GM12892 (cell line): ENCODE measurements at regions not wholly inside any gene's neighbourhood (a gene's known extent, or its start where the extent isn't known, plus 50 kb on each side); places are given as distances from the start of the nearest gene placed in this dataset.

Experiments used
- DNase-seq: peaks from one replicate; pipeline ENCODE4 v3.0.0; 2011; ENCODE audit not compliant: insufficient read length
- FAIRE-seq: peaks from 2 replicates; lab custom pipeline; 2011; peaks lifted over from hg19 to GRCh38; lab: Jason Lieb, UNC
- POLR2A ChIP-seq: IDR thresholded peaks from 2 replicates; pipeline ENCODE4 v1.6.1; 2011; ENCODE audit warnings: low read depth, low read length, control low read depth
- POLR2AphosphoS5 ChIP-seq: IDR thresholded peaks from 2 replicates; pipeline ENCODE4 v1.6.1; 2011; ENCODE audit warnings: low read depth, low read length, control low read depth
- TAF1 ChIP-seq: IDR thresholded peaks from 2 replicates; pipeline ENCODE4 v1.6.1; 2011; ENCODE audit warnings: low read depth, mild to moderate bottlenecking, control low read depth, low read length, borderline replicate concordance

DNA sequence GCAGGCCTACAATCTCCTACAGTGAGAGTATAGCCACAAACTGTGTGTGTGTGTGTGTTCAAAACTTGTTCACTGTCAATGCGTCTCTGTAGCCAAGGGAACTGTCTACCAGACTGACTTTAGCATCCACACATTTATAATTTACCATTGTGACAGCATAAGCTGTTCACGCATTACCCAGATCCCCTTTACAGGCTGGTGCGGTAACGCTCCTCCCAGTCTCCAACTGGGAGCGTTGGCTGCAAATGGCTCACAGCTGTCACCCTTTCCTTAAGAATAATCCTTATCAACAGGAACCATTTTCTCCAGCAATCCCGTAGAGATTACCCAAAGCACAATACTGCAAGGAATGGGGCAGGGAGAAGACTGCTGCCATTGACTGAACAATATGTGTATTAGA is 199.5 kb downstream of the GPAM start:
- FAIRE-seq = no peak
- DNase-seq = no peak
- TF ChIP-seq POLR2AphosphoS5 = no peak
- no peak for TF ChIP-seq TAF1
- no peak for TF ChIP-seq POLR2A

- DNase-seq (no peak), FAIRE-seq (no peak)
- TF ChIP-seq TAF1 (no peak), POLR2AphosphoS5 (no peak), POLR2A (no peak)
These were observed 197.5 kb downstream of the GPAM start for GRCh38 chr10:111986079-111986478.

- DNase-seq = no peak
These were observed 194.9 kb downstream of the GPAM start for GRCh38 chr10:111988646-111989045.

GRCh38 chr10:111989136-111989911 is 194.2 kb downstream of the GPAM start:
- DNase-seq (no peak), FAIRE-seq (no peak)
- TF ChIP-seq POLR2AphosphoS5 (no peak), POLR2A (no peak), TAF1 (no peak)

More at GRCh38 chr10:111988646-111989045, 194.9 kb downstream of the GPAM start:
- TF ChIP-seq POLR2AphosphoS5 = no peak
- TF ChIP-seq TAF1 = no peak
- TF ChIP-seq POLR2A = no peak
- no peak for FAIRE-seq

DNA sequence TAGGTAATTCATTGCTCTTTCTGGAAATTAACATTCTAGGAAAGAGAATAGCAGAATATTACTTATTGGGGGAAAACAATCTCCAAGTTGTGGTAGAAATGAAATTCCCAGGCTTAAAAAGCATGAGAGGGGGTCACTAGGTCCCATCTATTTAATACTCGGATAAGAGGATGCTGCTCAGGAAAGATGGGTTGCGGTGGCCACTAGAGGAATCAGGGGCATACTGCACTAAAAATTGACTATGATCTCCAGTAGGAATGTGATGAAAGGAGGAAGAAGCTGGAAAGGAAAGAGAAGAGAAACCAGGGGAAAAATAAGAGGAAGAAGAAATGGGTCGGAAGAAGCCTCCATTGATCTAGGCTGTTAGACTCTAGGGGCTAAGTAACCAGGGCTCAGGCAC is 192.8 kb downstream of the GPAM start:
- no peak for FAIRE-seq
- TF ChIP-seq POLR2A (no peak), TAF1 (no peak), POLR2AphosphoS5 (no peak)
- no peak for DNase-seq

- DNase-seq = no peak
- no peak for TF ChIP-seq TAF1
- TF ChIP-seq POLR2A = no peak
- TF ChIP-seq POLR2AphosphoS5 = no peak
- no peak for FAIRE-seq
These were observed 190.2 kb downstream of the GPAM start for GRCh38 chr10:111993321-111993720.

DNA sequence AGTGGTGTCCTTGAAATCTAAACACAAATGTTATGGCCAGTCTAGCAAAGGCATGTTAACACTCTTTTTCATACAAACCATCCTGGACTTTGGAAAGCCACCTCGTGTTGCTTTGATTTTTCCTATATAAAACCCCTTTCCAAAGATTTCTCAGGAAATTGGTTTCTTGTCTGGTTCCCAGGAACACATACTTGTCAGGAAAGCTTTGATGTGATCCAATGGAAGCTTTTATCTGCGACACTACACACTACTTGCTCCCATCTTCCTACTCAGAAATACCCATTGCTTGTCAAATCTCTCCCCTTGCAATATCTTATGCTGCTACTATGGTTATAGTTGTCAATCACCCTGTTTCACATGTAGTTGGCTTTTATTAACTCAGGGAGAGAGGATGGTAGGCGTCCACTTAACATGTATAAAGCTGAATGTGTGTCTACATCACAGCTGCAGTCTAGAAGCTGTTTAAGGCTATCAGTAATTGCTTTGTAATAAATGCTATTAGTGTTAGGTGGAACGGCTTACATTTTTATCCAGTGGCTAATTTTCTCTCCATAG is 189.6 kb downstream of the GPAM start:
- DNase-seq (no peak), FAIRE-seq (no peak)
- no peak for TF ChIP-seq POLR2A
- TF ChIP-seq POLR2AphosphoS5 = no peak
- no peak for TF ChIP-seq TAF1

- DNase-seq (peak; percentile 6), FAIRE-seq (no peak)
- no peak for TF ChIP-seq POLR2AphosphoS5
- TF ChIP-seq POLR2A = no peak
- no peak for TF ChIP-seq TAF1
These were observed 187.5 kb downstream of the GPAM start for GRCh38 chr10:111996103-111996502.

- no peak for FAIRE-seq
- TF ChIP-seq TAF1 (no peak), POLR2A (no peak), POLR2AphosphoS5 (no peak)
- no peak for DNase-seq
These were observed 184.8 kb downstream of the GPAM start for GRCh38 chr10:111998728-111999127.

DNA sequence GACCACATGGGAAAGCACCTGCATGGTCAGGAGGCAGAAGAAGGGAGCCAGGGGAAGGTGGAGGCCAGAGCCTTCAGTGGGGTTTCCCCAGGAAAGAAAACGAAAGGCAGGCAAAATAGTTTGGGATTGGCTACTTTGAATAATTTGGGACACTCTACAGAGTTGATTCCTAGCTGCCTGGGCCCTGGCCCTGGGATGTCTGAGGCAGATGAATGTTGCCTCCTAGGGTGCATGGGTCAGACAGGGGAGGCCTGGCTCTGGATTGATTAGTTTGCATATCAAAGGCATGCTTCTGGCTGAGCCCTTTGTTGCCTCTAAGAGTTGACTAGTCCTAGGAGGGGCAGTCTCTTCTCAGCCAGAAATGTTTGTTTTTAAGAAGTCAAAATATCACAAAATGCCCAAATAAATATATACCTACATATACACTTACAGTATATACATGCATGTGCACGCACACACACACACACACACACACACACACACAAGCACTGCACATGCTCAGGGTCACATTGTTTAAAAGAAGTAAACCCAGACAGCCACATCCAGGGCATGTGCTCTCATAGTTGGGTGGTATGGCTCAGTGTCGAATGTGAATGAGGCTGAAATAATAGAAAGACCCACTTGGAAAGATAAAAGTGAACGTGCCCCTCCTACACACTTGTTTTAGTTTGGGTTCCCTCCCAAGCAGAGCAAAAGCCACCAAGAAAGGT is 184.2 kb downstream of the GPAM start:
- DNase-seq (no peak), FAIRE-seq (no peak)
- TF ChIP-seq POLR2A = no peak

DNA sequence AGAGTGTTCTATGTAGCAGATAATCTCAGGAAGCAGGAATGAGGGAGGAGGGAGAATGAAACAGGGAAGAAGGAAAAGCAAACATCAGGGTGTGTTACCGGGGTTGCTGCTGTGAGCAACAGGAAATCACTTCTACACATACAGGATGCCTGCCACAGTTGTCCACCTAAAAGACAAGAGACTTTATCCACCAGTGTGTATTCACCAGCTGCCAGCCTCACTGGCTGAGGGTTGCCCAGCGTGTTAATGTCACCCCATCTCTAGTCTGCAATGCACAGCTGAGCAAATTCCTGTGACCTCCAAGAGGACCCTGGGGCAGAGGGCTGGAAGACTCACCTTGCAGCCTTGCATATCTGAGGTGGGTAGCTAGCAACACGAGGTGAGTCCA is 183.7 kb downstream of the GPAM start:
- DNase-seq (no peak), FAIRE-seq (no peak)
- TF ChIP-seq POLR2AphosphoS5 (no peak), POLR2A (no peak), TAF1 (no peak)

DNA sequence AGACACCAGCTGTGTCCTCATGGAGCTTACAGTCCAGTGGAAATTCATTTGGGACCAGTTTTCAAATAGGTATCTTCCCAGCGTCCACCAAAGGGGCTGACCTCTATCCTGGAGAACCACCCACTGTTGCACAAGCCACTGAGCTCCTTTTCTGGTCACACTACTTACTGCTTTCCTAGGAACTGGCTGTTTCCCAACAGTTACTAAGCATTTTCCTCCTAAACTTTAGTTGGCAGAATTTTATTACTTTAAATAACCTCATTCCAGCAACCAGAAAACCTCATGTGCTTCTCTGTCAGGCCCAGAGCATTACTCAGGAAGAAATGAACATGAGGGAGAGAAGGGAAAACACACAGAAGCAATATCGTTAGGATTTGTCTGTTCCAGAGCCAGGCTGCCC is 183.1 kb downstream of the GPAM start:
- no peak for DNase-seq
- no peak for FAIRE-seq
- TF ChIP-seq TAF1 (no peak), POLR2A (no peak), POLR2AphosphoS5 (no peak)
